LNCaP clone FGC (cell line): ENCODE measurements at regions not wholly inside any gene's neighbourhood (a gene's known extent, or its start where the extent isn't known, plus 50 kb on each side); places are given as distances from the start of the nearest gene placed in this dataset.
"Not testable (repeated sequence)": the region's sequence is repeated elsewhere in the genome, so short reads cannot be mapped to it uniquely, and the experiment has no call there.

ENCODE experiments used
- DNase-seq: peaks from one replicate; pipeline ENCODE4 v3.0.0-alpha.2; 2011; ENCODE audit warnings: low read depth
- H3K4me3 ChIP-seq: 2 replicates; pipeline ENCODE4 v1.5.1; 2011; ENCODE audit warnings: mild to moderate bottlenecking, low read depth, low read length, control low read depth
- CTCF ChIP-seq: IDR thresholded peaks from 2 replicates; pipeline ENCODE4 v1.5.1; 2012; ENCODE audit warnings: mild to moderate bottlenecking; ENCODE audit not compliant: control insufficient read depth, insufficient read depth; ENCODE audit errors: extremely low read depth

- DNase-seq: no peak
- TF ChIP-seq CTCF: no peak
- H3K4me3 ChIP-seq: no peak overlapping the region
Measured at GRCh38 chr3:147705651-147706051, 296.5 kb downstream of the ZIC1 start.

- H3K4me3 ChIP-seq, DNase-seq: not testable (repeated sequence)
Measured at GRCh38 chr3:147710753-147711152, 301.6 kb downstream of the ZIC1 start.

- no peak for TF ChIP-seq CTCF
- no peak for DNase-seq
Measured at GRCh38 chr3:147712357-147712756, 303.2 kb downstream of the ZIC1 start.

GRCh38 chr3:147712758-147713157 is 303.6 kb downstream of the ZIC1 start:
- H3K4me3 ChIP-seq, DNase-seq: not testable (repeated sequence)

More at GRCh38 chr3:147712357-147712756, 303.2 kb downstream of the ZIC1 start:
- no peak overlapping the region for H3K4me3 ChIP-seq

GRCh38 chr3:147713234-147714133 is 304.3 kb downstream of the ZIC1 start:
- no peak for DNase-seq
- no peak overlapping the region for H3K4me3 ChIP-seq
- no peak for TF ChIP-seq CTCF

- no peak for DNase-seq
- no peak overlapping the region for H3K4me3 ChIP-seq
- TF ChIP-seq CTCF: no peak
Measured at GRCh38 chr3:147729641-147730040, 320.5 kb downstream of the ZIC1 start.

GRCh38 chr3:147730284-147730683 is 321.1 kb downstream of the ZIC1 start:
- no peak for TF ChIP-seq CTCF
- no peak for DNase-seq
- no peak overlapping the region for H3K4me3 ChIP-seq

GRCh38 chr3:147733217-147733616 is 324.1 kb downstream of the ZIC1 start:
- peak; percentile 38 for DNase-seq
- no peak overlapping the region for H3K4me3 ChIP-seq
- TF ChIP-seq CTCF: no peak
